Nucleus accumbens (tissue), 56 donors: ENCODE measurements at regions not wholly inside any gene's neighbourhood (a gene's known extent, or its start where the extent isn't known, plus 50 kb on each side); places are given as distances from the start of the nearest gene placed in this dataset.
"Not testable (repeated sequence)": the region's sequence is repeated elsewhere in the genome, so short reads cannot be mapped to it uniquely, and the experiment has no call there.

Source experiments
- DNase-seq, 56 donors: peaks; one replicate each; lab custom pipeline; 2025; lab: John Stamatoyannopoulos, UW

DNA sequence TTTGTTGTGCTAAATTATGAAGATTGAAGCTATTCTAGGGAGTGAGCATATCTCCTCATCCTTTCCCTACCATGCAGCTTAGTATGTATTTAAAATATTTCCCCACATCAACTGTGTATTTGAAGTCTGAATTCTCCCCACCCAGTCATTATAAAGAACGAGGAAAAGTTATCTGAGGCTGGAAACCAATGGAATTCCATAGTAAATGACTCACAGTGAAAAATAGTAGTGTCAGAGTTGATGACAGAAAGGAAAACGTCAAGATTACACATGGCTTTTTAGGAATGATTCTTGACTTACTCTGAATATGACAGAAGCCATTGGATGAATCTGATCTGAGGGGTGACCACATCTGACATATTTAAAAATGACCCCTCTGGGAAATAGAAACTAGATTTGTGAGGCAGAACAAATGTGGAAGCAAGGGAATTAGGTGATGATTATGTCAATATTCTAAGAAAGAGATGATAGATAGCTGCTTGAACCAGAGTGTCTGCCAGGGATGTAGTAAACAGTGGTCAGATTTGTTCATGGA lies 1768.9 kb upstream of the CDH9 start:
- DNase-seq: no peak

DNA sequence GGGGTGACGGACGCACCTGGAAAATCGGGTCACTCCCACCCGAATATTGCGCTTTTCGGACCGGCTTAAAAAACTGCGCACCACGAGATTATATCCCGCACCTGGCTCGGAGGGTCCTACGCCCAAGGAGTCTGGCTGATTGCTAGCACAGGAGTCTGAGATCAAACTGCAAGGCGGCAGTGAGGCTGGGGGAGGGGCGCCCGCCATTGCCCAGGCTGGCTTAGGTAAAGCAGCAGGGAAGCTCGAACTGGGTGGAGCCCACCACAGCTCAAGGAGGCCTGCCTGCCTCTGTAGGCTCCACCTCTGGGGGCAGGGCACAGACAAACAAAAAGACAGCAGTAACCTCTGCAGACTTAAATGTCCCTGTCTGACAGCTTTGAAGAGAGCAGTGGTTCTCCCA lies 1760.6 kb upstream of the CDH9 start:
- DNase-seq: not testable (repeated sequence)

DNA sequence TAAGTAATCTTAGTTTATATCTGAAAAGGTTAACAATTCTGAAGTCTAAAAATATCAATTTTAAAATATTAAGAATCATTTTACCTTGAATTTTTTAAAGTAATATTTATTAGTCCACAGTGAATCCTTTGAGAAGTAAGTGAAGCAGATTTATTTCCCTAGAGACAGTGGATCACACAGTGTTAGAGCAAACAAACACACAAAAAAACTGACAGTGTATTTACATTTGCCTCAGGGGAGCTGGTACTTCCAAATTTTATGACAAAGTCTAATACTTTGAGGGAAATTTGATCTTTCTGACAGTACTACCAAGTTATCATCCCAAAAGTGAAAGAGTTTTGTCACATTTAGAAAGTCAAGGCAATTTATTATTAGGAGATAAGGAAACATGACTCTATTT lies 1750.6 kb upstream of the CDH9 start:
- no peak for DNase-seq

DNA sequence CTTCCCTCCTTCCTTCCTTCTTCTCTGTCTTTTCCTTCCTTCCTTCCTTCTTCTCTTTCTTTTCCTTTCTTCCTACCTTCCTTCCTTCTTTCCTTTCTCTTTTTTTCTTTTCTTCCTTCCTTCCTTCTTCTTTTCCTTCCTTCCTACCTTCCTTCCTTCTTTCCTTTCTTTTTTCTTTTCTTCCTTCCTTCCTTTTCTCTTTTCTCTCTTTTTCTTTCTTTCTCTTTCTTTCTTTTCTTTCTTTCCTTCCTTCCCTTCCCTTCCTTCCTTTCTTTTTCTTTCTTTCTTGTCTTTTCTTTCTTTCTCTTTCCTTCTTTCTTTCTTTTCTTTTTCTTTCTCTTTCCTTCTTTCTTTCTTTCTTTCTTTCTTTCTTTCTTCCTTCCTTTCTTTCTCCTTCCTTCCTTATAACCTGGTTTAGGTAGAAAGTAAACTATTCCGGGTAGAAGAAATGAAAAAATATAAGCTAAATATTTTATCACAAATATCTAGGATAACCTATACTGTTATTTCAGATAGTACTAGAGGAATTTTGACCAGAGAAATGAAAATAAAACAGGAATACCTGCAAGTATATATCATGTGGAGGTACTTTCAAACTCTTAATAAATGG lies 1741.8 kb upstream of the CDH9 start:
- no peak for DNase-seq

DNA sequence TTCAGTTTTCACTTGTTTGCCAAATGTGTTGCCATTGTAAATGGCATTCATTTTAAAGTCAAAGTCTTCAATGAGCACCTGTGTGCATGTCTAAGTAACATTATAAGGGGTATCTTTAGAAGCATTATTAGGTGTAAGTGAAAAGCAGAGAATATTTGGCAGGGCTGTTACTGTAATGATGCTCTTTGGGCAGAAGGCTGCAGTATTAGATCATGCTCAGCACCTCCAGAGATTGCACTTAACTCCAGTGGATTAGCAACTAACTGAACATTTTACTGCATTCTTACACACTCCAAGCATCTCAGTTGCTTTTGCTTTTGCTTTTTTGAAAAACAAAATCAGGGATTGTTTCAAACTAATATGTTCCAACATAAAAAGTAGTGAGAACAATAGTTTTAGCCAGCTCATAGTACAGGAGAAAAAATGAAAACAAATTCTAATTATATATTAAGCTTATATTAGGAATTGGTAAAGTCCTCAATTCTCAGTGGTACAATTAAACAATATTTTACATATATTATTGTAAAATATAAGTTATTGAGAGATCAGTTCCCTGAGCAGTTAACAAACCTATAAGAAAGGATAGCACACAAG lies 1740.9 kb upstream of the CDH9 start:
- no peak for DNase-seq

DNA sequence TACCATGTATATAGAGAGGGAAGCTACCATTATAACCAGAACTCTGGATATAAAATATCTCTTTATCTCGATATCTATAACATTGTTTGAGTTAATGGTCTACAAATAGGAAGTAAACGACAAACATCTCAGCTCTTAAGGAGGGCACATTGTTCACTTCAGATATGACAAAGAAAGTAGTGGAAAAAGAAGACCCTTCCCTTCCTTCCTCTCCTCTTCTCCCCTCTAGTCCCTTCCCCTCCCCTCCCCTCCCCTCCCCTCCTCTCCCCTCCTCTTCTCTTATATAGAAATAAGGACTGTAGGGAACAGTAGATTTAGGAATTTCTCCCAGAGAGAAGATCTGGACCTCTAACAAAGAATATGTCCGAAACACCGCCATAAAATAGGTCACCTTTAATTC lies 1731.9 kb upstream of the CDH9 start:
- DNase-seq: no peak

DNA sequence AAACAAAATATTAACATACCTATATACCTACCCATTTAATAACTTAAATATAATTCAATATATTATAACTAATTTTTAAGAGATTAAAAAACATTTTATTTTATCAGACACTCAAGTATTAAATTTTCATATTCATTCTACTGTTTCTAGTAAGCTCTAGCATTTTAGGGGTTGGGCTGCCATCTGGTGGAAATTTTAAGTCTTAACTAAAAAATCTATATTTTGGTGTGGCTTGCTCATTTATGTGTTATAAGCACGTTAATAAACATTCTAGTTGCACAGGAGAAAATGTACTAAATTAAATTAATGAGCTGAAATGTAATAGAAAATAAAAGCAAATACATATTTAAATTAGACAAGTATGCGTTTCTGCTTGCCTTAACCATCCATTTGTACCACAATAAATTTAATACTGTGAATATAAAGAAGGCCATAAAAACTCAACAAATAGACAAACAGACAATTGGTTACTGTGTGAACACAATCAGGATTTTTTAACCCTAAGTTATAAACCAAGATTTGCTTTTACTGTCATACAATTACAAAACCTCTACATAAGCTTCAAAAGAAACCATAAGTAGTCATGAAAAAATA lies 1728.3 kb upstream of the CDH9 start:
- DNase-seq: peak in 3 of 56 donors; percentile 0 to 18 (median 8)

DNA sequence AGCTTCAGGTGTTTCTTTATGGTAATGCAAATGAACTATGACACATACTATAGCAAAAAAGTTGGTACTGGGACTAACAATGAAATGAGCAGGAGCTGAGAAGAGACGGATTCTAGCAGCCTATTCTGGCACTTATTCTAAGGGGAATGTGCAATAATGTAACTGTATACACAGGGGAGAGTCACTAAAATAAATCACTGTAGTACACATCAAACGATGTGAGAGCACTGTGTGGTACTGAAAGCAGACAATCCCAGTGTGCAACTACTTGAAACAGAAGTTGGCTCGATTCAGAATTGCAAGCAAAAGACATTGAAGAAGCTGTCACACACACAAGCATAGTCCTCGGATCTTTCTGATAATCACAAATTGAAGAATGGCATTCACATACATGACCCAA lies 1713.0 kb upstream of the CDH9 start:
- DNase-seq: no peak

DNA sequence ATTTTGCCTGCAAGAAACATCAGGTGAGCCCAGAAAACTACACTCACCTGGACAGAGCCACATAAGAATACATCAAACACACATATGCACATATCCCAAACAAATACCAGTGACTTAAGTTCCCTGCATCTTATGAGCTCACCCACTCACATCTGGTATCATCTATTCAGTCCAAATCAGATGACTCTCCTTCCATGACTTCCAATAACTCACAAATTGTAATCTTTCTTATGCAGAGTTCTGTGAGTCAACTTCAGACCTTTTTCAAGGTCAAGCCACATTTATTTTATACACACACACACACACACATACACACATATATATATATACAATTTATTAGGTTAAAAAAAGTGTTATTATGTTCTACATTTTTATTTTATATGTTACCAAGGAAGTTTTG lies 1711.9 kb upstream of the CDH9 start:
- DNase-seq: no peak

DNA sequence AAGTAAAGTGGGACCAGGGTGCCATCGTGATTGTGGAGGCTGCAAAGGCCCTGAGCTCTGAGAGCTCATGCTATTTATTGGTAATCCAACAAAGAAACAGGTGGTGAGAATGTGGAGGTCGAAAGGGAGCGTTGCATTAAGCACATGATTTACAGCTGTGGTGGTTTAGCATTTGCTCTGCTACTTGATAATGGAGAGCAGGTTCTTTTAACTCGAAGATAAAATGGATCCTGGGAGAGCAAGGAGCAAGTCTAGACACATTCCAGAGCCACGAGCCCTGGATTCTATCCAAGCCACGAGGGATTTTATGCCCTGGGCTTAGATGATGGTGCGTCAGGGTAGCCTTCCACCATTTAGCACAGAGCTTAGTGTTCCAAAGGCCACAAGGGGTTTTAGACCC lies 1710.1 kb upstream of the CDH9 start:
- DNase-seq: no peak

DNA sequence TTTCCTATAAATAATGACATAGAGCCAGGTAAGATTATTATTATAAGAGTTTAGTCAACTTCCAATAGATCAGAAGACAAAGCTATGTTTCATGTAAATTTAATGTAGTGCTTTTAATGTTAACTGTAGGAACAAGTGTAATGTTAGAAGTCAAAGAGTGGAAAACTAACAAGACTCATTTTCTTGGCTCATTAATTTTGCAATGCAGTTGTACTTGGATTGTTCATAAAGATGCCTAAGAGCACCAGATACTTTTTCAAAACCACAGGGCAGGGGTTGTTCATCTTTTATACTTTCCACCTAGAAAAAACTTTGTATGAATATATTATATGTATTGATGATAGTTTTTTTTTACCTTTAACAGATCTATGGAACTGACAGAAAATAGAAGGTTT lies 1705.3 kb upstream of the CDH9 start:
- no peak for DNase-seq

DNA sequence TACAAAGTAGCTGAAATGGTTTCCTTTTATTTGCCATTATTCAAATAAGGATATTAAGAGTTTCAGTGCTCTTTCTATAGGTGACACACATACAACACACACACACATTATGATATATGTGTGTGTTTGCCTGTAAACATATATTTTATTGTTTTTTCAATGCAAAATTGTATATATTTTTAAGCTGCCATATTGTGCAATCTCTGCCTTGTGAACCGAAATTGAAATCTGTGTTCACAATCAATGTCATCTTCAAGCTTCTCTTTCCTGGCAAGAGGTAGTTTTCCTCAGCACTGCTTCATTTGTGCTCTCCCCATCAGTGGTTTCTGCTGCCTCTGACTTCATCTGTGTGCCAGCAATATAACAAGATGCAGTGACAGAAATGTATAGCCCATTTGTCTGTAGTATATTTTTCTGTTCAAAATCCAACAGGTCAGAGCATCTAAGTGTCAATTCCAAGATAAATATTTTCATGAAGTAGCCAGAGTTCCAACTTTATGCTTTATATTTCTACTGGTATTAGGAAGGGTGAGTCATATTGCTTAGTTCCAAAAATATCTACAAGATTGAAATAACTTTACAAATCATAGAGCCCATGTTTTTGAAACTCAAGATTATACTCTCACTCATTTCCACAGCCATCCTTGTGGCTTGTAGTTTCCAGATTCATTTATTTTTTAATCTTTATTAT lies 1704.8 kb upstream of the CDH9 start:
- no peak for DNase-seq

DNA sequence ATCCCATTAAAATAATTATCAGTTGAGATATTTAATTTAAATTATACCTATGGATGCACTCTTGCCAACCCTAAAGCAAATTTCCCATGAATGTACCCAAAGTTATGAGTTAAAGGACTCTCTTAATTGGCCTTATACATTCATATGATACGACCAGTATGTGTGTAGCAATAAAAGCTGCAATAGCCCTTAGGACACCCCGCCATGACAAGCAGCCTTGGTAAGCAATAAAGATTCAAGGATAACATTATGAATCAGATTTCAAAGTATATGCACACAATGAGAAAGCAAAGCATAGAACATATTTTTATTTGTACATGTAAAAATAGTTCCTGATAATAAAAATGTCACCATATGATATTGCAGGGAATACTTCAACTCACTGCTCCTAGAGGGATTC lies 1699.3 kb upstream of the CDH9 start:
- no peak for DNase-seq

DNA sequence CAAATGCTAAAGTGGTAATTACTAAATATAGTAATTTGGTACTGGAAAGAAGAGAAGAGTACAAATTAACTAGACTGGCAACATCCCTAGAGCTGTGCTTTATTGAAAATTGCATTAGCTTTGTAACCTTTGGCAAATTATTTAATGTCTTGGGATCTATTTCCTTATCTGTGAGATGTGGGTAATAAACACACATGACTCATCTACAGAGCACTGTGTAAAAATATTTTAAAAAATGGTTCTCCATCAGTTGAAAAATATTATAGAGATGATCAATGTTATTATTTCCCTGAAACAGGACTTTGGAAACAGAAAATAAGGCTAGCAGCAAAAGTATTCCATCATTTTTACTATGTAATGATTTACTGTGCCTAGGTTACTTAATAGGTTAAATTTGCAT lies 1698.8 kb upstream of the CDH9 start:
- DNase-seq: no peak

DNA sequence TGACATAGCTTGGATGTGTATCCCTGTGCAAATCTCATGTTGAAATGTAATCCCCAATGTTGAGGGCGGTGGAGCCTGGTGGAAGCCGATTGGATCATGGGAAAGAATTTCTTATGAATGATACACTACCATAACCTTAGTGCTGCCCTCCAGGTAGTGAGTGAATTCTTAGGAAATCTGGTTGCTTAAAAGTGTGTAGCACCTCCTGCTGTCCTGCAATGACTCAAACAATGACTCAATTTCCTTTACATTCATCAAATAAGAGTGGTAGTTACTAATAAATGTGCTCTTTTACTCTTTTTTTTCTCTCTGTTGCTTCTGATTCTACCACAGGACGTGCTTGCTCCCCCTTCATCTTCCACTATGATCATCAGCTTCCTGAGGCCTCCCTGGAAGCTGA lies 1696.0 kb upstream of the CDH9 start:
- no peak for DNase-seq

DNA sequence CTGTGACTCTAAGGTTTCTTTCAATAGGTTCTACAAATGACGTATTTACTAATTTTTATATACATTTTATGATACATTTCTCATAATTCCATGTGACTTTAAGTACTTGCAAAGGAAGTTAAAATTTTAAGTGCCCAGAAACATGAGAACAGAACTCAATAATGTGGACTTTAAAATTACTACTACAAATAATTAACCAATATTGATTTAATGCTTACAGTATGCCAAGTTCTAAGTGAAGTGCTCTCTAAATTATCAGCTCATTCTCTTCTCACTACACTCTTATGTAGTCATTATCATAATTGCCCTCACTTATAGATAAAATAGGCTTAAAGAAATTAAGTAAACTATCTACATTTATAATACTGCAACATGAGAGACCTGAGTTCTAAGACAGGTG lies 1690.7 kb upstream of the CDH9 start:
- DNase-seq: no peak

DNA sequence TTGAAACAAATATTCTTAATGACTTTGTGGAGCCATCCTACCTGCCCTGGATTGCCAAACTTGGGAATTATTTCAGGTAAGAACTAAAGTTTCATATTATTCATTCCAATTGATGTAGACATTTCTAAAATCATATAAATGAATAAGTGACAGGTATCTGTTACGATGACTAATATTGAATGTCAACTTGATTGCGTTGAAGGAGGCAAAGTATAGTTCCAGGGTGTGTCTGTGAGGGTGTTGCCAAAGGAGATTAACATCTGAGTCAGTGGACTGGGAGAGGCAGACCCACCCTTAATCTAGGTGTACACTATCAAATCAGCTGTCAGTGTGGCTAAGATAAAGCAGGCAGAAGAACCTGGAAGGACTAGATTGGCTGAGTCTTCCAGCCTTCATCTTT lies 1688.4 kb upstream of the CDH9 start:
- no peak for DNase-seq

DNA sequence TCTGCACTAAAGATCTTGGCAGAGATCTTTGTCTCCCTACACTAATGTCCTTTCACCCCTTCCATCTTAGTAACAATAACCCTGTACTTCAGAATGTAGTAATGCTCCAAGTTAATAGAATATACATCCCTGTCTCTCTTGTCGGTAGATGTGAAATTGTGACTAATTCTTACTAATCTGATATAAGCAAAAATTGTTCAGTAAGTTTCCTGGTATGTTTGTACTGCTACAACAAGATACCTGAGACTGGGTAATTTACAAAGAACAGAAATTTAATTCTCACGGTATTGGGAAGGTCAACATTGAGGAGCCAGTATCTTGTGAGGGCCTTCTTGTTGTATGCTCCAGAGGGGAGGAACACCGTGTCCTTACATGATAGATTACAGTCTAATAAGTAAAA lies 1686.6 kb upstream of the CDH9 start:
- DNase-seq: no peak

DNA sequence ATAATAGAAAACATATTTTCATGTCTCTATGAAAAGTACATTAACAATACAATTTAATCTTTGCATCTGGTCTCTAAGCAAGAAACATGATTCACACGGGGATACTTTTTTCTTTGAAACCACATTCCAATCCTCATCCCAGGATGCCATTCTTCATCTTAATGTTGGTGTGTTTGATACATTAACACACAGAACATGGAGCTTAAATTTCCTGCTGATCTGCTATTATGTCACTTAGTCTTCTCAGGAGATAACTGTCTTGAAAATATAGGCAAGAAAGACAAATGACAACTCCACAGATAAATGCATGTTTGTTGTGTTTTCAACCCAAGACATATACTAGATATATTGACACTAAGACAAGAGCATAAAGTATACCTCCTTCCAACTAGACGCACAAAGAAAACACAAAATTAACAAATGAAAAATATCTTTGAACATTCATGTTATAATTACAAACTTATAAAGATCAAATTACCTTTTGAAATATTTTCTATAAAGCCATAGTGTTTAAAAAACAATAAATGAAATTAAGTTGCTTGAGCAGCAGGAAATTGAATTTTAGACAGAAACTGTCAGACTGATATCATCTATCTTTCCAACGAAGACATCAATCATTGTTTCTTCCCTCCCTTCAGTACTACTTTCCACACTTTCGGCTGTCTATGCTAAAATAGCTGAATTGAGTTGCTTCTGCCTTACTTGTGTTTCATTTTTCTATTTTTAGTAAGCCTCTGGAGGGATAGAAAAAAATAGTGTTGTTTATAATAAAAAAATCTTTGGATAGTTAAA lies 1676.7 kb upstream of the CDH9 start:
- DNase-seq: no peak

DNA sequence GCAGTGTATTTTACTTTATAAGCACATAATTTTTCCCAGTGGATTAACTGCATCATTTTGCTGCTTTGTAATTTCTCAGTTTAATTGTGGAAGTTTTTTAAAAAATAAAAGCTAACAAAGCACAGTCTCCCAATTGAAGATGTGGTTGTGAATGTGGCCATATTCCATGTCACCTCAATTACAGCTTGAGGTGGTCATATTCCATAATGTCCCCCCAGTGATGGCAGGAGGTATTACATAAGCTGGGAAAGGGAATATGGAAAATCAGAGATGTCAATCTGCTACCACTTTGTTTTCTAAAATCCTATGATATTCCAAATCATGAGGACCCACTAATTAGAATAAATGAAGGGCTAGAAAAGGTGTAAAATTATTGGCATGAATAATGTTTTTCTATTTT lies 1672.0 kb upstream of the CDH9 start:
- no peak for DNase-seq

DNA sequence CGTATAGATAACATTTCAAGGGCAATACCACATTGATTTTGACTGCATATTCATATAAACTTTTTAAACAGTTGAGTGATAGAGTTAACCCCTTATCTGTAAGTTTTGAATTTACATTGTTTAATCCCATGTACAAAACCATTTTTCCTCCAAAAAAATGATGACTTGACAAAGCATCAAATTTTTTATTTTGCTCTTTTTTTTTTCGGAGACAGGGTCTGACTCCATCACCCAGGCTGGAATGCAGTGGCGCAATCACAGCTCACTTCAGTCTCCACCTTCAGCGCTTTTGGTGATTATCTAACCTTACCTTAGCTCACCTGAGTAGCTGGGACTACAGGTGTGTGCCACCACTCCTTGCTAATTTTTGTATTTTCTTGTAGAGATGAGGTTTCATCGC lies 1670.1 kb upstream of the CDH9 start:
- no peak for DNase-seq
